Upper lobe of right lung (tissue), 1 donor: ENCODE measurements at regions not wholly inside any gene's neighbourhood (a gene's known extent, or its start where the extent isn't known, plus 50 kb on each side); places are given as distances from the start of the nearest gene placed in this dataset.

Experiments used
- ATAC-seq: fragments of 200-7000 bp; cut with Tn5 transposase; one replicate; pipeline ENCODE4 v1.9.1; 2020; ENCODE audit warnings: mild to moderate bottlenecking, moderate library complexity
- DNase-seq: peaks from one replicate; pipeline ENCODE4 v3.0.0-alpha.2; 2020
- H3K27ac ChIP-seq: fragments of 200-600 bp; one replicate; pipeline ENCODE4 v1.8.0; 2022
- H3K27me3 ChIP-seq: fragments of 200-600 bp; one replicate; pipeline ENCODE4 v1.8.0; 2022; ENCODE audit warnings: mild to moderate bottlenecking
- H3K36me3 ChIP-seq: fragments of 200-600 bp; one replicate; pipeline ENCODE4 v1.8.0; 2022
- H3K4me1 ChIP-seq: fragments of 200-600 bp; one replicate; pipeline ENCODE4 v1.8.0; 2022
- H3K4me3 ChIP-seq: fragments of 200-600 bp; one replicate; pipeline ENCODE4 v1.8.0; 2022; ENCODE audit warnings: mild to moderate bottlenecking
- H3K9me3 ChIP-seq: fragments of 200-600 bp; one replicate; pipeline ENCODE4 v1.8.0; 2022
- CTCF ChIP-seq: fragments of 200-600 bp; IDR thresholded peaks from one replicate; pipeline ENCODE4 v1.8.0; 2022; ENCODE audit warnings: antibody characterized with exemption
- intact Hi-C: fragments of 100-400 bp; cut with DNase I; formaldehyde crosslinking; loops from one replicate; pipeline ENCODE4 v1.11.0; 2022
- donor health status: DM: no; HTN: yes; CAD: no; lungs with severe emphysema.

- Histone ChIP-seq H3K4me3 (no peak overlapping the region), H3K36me3 (no peaks in the 10 kb centered on the region), H3K27ac (no peak overlapping the region), H3K9me3 (no peaks in the 10 kb centered on the region), H3K4me1 (no peaks in the 10 kb centered on the region), H3K27me3 (no peaks in the 10 kb centered on the region)
- intact Hi-C loops, result no loop called here
- no peak for ATAC-seq
- DNase-seq, result no peak
- TF ChIP-seq CTCF, result no peak
These were observed 108.6 kb upstream of the DOK5 start for GRCh38 chr20:54366669-54367344.

- Histone ChIP-seq H3K9me3 (no peaks in the 10 kb centered on the region), H3K36me3 (no peaks in the 10 kb centered on the region), H3K27ac (no peak overlapping the region), H3K4me3 (no peak overlapping the region), H3K4me1 (no peaks in the 10 kb centered on the region), H3K27me3 (no peaks in the 10 kb centered on the region)
- DNase-seq (no peak), ATAC-seq (no peak)
- TF ChIP-seq CTCF, result no peak
- intact Hi-C loops, result no loop called here
These were observed 106.8 kb upstream of the DOK5 start for GRCh38 chr20:54368570-54368969.

- no peak for TF ChIP-seq CTCF
- Histone ChIP-seq H3K4me1 (no peaks in the 10 kb centered on the region), H3K27me3 (no peaks in the 10 kb centered on the region), H3K27ac (no peak overlapping the region), H3K36me3 (no peaks in the 10 kb centered on the region), H3K4me3 (no peak overlapping the region), H3K9me3 (no peaks in the 10 kb centered on the region)
- DNase-seq (no peak), ATAC-seq (no peak)
- intact Hi-C loops, result no loop called here
These were observed 103.1 kb upstream of the DOK5 start for GRCh38 chr20:54372313-54372712.

- H3K27me3 ChIP-seq, result no peaks in the 10 kb centered on the region
- H3K4me1 ChIP-seq, result no peaks in the 10 kb centered on the region
- no peak overlapping the region for H3K4me3 ChIP-seq
- ATAC-seq (no peak), DNase-seq (no peak)
- no peaks in the 10 kb centered on the region for H3K36me3 ChIP-seq
- H3K9me3 ChIP-seq, result no peaks in the 10 kb centered on the region
- intact Hi-C loops, result no loop called here
- no peak overlapping the region for H3K27ac ChIP-seq
- no peak for TF ChIP-seq CTCF
These were observed 97.2 kb upstream of the DOK5 start for GRCh38 chr20:54377992-54378773.

GRCh38 chr20:54379893-54380584 lies 95.4 kb upstream of the DOK5 start:
- intact Hi-C loops, result no loop called here
- no peak for ATAC-seq
- no peak for TF ChIP-seq CTCF
- H3K27ac ChIP-seq, result no peak overlapping the region
- H3K4me1 ChIP-seq, result no peaks in the 10 kb centered on the region
- no peak for DNase-seq
- no peaks in the 10 kb centered on the region for H3K36me3 ChIP-seq
- H3K27me3 ChIP-seq, result no peaks in the 10 kb centered on the region
- no peaks in the 10 kb centered on the region for H3K9me3 ChIP-seq
- no peak overlapping the region for H3K4me3 ChIP-seq
